ENCODE measurements at regions not wholly inside any gene's neighbourhood (a gene's known extent, or its start where the extent isn't known, plus 50 kb on each side); places are given as distances from the start of the nearest gene placed in this dataset.

- TF ChIP-seq POLR2AphosphoS5 (IDR thresholded peaks at IDR 0.05; ENCODE audit: low read depth) (no peak), SPI1 (IDR thresholded peaks at IDR 0.05; ENCODE audit: borderline replicate concordance, low read depth) (no peak), CTCF (IDR thresholded peaks at IDR 0.05; ENCODE audit: insufficient read depth, low read length) (no peak)
Observed at GRCh38 chr14:89651805-89652204, 234.8 kb upstream of the FOXN3 start.
